GM23248 (cell line): ENCODE measurements at regions not wholly inside any gene's neighbourhood (a gene's known extent, or its start where the extent isn't known, plus 50 kb on each side); places are given as distances from the start of the nearest gene placed in this dataset.

ENCODE experiments used
- EZH2 ChIP-seq: fragments of 200-600 bp; sonication (generic); IDR thresholded peaks from 2 replicates; pipeline ENCODE4 v1.6.1; 2018; ENCODE audit warnings: antibody characterized with exemption, mild to moderate bottlenecking; ENCODE audit not compliant: insufficient read depth, poor library complexity, severe bottlenecking
- EZH2phosphoT487 ChIP-seq: fragments of 200-600 bp; sonication (generic); IDR thresholded peaks from 2 replicates; pipeline ENCODE4 v1.6.1; 2018; ENCODE audit warnings: antibody characterized with exemption, moderate library complexity, mild to moderate bottlenecking, low read depth; ENCODE audit not compliant: insufficient read depth

DNA sequence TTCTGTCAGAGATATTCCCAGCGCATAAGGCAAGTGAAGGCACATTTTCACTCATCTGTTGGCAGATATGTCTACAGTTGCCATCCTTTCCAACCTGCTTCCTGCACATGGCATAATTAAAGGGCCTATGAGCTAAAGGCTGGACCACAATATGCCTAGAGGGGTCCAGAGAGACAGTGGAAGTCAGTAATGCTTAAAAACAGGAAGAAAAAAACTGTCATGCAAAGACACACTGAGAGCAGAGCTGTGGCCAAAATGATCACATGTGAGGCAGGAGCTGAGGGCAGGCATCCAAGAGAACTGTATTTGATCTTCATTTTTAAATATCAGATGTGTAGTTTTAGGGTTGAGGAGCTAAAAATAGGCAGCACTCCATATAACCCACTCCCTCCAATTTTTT is 125.0 kb upstream of the BACH2 start:
- TF ChIP-seq EZH2phosphoT487 (no peak), EZH2 (no peak)
